ENCODE measurements at regions not wholly inside any gene's neighbourhood (a gene's known extent, or its start where the extent isn't known, plus 50 kb on each side); places are given as distances from the start of the nearest gene placed in this dataset.

GRCh38 chr6:4371207-4371921 is 236.0 kb upstream of the ECI2 start:
- Mint-ChIP-seq H3K4me3 (no peak overlapping the region), H3K36me3 (ENCODE audit: low read depth) (no peaks in the 10 kb centered on the region), H3K27ac (no peak overlapping the region), H3K4me1 (peaks cover 4% of the 10 kb centered on the region), H3K27me3 (ENCODE audit: insufficient read depth) (peaks cover 5% of the 10 kb centered on the region), H3K9me3 (no peaks in the 10 kb centered on the region)
- Histone ChIP-seq H3K4me3 (ENCODE audit: low read length) (no peak overlapping the region), H3K9ac (ENCODE audit: extremely low read depth, low read length, poor library complexity, severe bottlenecking) (no peak overlapping the region), H3K36me3 (ENCODE audit: control insufficient read depth, insufficient read depth, low read length) (no peaks in the 10 kb centered on the region), H3K27me3 (ENCODE audit: control insufficient read depth, insufficient read depth, low read length, poor library complexity, severe bottlenecking) (no peaks in the 10 kb centered on the region), H3K4me1 (ENCODE audit: control insufficient read depth, insufficient read depth, low read length) (peaks cover 3% of the 10 kb centered on the region), H3K9me3 (ENCODE audit: control insufficient read depth, low read length) (no peaks in the 10 kb centered on the region), H3K27ac (ENCODE audit: low read depth, low read length) (no peak overlapping the region)
- no peak for TF ChIP-seq CTCF (conservative IDR thresholded peaks at IDR 0.05)
- WGBS, 2 experiments (ENCODE audit: insufficient coverage in 1 of 2, insufficient read length in 1 of 2) = 89 to 90% methylated on average over 5 to 10 of the region's 10 CpGs
- peak; percentile 12 for DNase-seq

- H3K9ac ChIP-seq (ENCODE audit: extremely low read depth, low read length, poor library complexity, severe bottlenecking) = no peak overlapping the region
- peak; percentile 20 for DNase-seq
- TF ChIP-seq CTCF (conservative IDR thresholded peaks at IDR 0.05) = no peak
- H3K4me3 ChIP-seq (ENCODE audit: low read length) = no peak overlapping the region
- no peak overlapping the region for H3K27ac ChIP-seq (ENCODE audit: low read depth, low read length)
- Mint-ChIP-seq H3K36me3 (ENCODE audit: low read depth) (no peaks in the 10 kb centered on the region), H3K27me3 (ENCODE audit: insufficient read depth) (peaks cover 5% of the 10 kb centered on the region), H3K4me3 (no peak overlapping the region), H3K4me1 (peaks cover 4% of the 10 kb centered on the region), H3K27ac (no peak overlapping the region), H3K9me3 (no peaks in the 10 kb centered on the region)
- 59 to 90% methylated on average over 2 to 3 of the region's 3 CpGs for WGBS, 2 experiments (ENCODE audit: insufficient coverage in 1 of 2, insufficient read length in 1 of 2)
- H3K9me3 ChIP-seq (ENCODE audit: control insufficient read depth, low read length) = no peaks in the 10 kb centered on the region
- no peaks in the 10 kb centered on the region for H3K27me3 ChIP-seq (ENCODE audit: control insufficient read depth, insufficient read depth, low read length, poor library complexity, severe bottlenecking)
- no peaks in the 10 kb centered on the region for H3K36me3 ChIP-seq (ENCODE audit: control insufficient read depth, insufficient read depth, low read length)
- H3K4me1 ChIP-seq (ENCODE audit: control insufficient read depth, insufficient read depth, low read length) = peaks cover 3% of the 10 kb centered on the region
Observed at GRCh38 chr6:4370066-4370465, 234.7 kb upstream of the ECI2 start.

- DNase-seq = peak; percentile 16
- Histone ChIP-seq H3K4me1 (ENCODE audit: control insufficient read depth, insufficient read depth, low read length) (peaks cover 3% of the 10 kb centered on the region), H3K27me3 (ENCODE audit: control insufficient read depth, insufficient read depth, low read length, poor library complexity, severe bottlenecking) (no peaks in the 10 kb centered on the region), H3K9me3 (ENCODE audit: control insufficient read depth, low read length) (no peaks in the 10 kb centered on the region), H3K9ac (ENCODE audit: extremely low read depth, low read length, poor library complexity, severe bottlenecking) (no peak overlapping the region), H3K36me3 (ENCODE audit: control insufficient read depth, insufficient read depth, low read length) (no peaks in the 10 kb centered on the region), H3K27ac (ENCODE audit: low read depth, low read length) (no peak overlapping the region), H3K4me3 (ENCODE audit: low read length) (no peak overlapping the region)
- Mint-ChIP-seq H3K9me3 (no peaks in the 10 kb centered on the region), H3K4me3 (no peak overlapping the region), H3K27me3 (ENCODE audit: insufficient read depth) (peaks cover 5% of the 10 kb centered on the region), H3K36me3 (ENCODE audit: low read depth) (no peaks in the 10 kb centered on the region), H3K4me1 (peaks cover 3% of the 10 kb centered on the region), H3K27ac (no peak overlapping the region)
- WGBS, 2 experiments (ENCODE audit: insufficient coverage in 1 of 2, insufficient read length in 1 of 2) = 77 to 87% methylated on average over 3 to 4 of the region's 4 CpGs
- TF ChIP-seq CTCF (conservative IDR thresholded peaks at IDR 0.05) = no peak
Observed at GRCh38 chr6:4369616-4370015, 234.2 kb upstream of the ECI2 start.

Data from endodermal cell (in vitro differentiated cells).